ENCODE measurements at regions not wholly inside any gene's neighbourhood (a gene's known extent, or its start where the extent isn't known, plus 50 kb on each side); places are given as distances from the start of the nearest gene placed in this dataset.

GRCh38 chr18:73790587-73790986 is 357.0 kb downstream of the FBXO15 start:
- Histone ChIP-seq H3K27me3 (no peaks in the 10 kb centered on the region), H3K4me1 (no peaks in the 10 kb centered on the region), H3K27ac (no peak overlapping the region), H3K4me3 (no peak overlapping the region), H3K36me3 (no peaks in the 10 kb centered on the region), H3K9me3 (no peaks in the 10 kb centered on the region)
- whole genome bisulfite sequencing, 2 donors = 22 to 50% methylated on average over 1 of the region's 1 CpG
- ATAC-seq = no peak
- TF ChIP-seq CTCF (IDR thresholded peaks at IDR 0.05) = no peak
- no peak for DNase-seq
- intact Hi-C loops (cut with DNase I) = no loop called here
- FAIRE-seq = no peak

GRCh38 chr18:73787316-73787715 is 360.3 kb downstream of the FBXO15 start:
- H3K4me3 ChIP-seq = no peak overlapping the region
- intact Hi-C loops (cut with DNase I) = no loop called here
- ATAC-seq = no peak
- TF ChIP-seq CTCF (IDR thresholded peaks at IDR 0.05) = no peak
- FAIRE-seq = no peak
- no peaks in the 10 kb centered on the region for H3K9me3 ChIP-seq
- H3K27me3 ChIP-seq = no peaks in the 10 kb centered on the region
- DNase-seq = no peak
- no peaks in the 10 kb centered on the region for H3K36me3 ChIP-seq
- 62 to 76% methylated on average over 5 of the region's 5 CpGs for WGBS, 2 donors
- H3K4me1 ChIP-seq = no peaks in the 10 kb centered on the region
- no peak overlapping the region for H3K27ac ChIP-seq

- intact Hi-C loops (cut with DNase I) = no loop called here
- Histone ChIP-seq H3K27me3 (no peaks in the 10 kb centered on the region), H3K4me1 (no peaks in the 10 kb centered on the region), H3K9me3 (no peaks in the 10 kb centered on the region), H3K27ac (no peak overlapping the region), H3K4me3 (no peak overlapping the region), H3K36me3 (no peaks in the 10 kb centered on the region)
- WGBS, 2 donors = 63 to 66% methylated on average over 1 of the region's 1 CpG
- no peak for FAIRE-seq
- no peak for ATAC-seq
- no peak for DNase-seq
- no peak for TF ChIP-seq CTCF (IDR thresholded peaks at IDR 0.05)
Observed at GRCh38 chr18:73785300-73785699, 362.3 kb downstream of the FBXO15 start.

- H3K27ac ChIP-seq = no peak overlapping the region
- no peak for TF ChIP-seq CTCF (IDR thresholded peaks at IDR 0.05)
Observed at GRCh38 chr18:73784853-73785252, 362.8 kb downstream of the FBXO15 start.

GRCh38 chr18:73782405-73782804 is 365.2 kb downstream of the FBXO15 start:
- TF ChIP-seq CTCF (IDR thresholded peaks at IDR 0.05) = no peak
- intact Hi-C loops (cut with DNase I) = no loop called here
- Histone ChIP-seq H3K27me3 (no peaks in the 10 kb centered on the region), H3K36me3 (no peaks in the 10 kb centered on the region), H3K4me1 (no peaks in the 10 kb centered on the region), H3K9me3 (no peaks in the 10 kb centered on the region), H3K27ac (no peak overlapping the region), H3K4me3 (no peak overlapping the region)
- ATAC-seq (no peak), FAIRE-seq (no peak), DNase-seq (no peak)
- WGBS, 2 donors = 49 to 67% methylated on average over 6 of the region's 6 CpGs

More at GRCh38 chr18:73784853-73785252, 362.8 kb downstream of the FBXO15 start:
- intact Hi-C loops (cut with DNase I) = no loop called here
- Histone ChIP-seq H3K4me1 (no peaks in the 10 kb centered on the region), H3K27me3 (no peaks in the 10 kb centered on the region), H3K9me3 (no peaks in the 10 kb centered on the region), H3K36me3 (no peaks in the 10 kb centered on the region), H3K4me3 (no peak overlapping the region)
- ATAC-seq (no peak), FAIRE-seq (no peak), DNase-seq (no peak)
- WGBS, 2 donors = 68 to 85% methylated on average over 8 of the region's 8 CpGs
